H1 (cell line): ENCODE measurements at regions not wholly inside any gene's neighbourhood (a gene's known extent, or its start where the extent isn't known, plus 50 kb on each side); places are given as distances from the start of the nearest gene placed in this dataset.

Source experiments
- CHD1 ChIP-seq: IDR thresholded peaks from 2 replicates; pipeline ENCODE4 v1.6.1; 2012; ENCODE audit warnings: low read depth, low read length, improper control_type of control experiment
- CHD7 ChIP-seq: fragments of 300-600 bp; sonication (generic); IDR thresholded peaks from 2 replicates; pipeline ENCODE4 v1.7.1; 2012; ENCODE audit warnings: low read length, moderate library complexity, mild to moderate bottlenecking, inconsistent platforms; ENCODE audit not compliant: insufficient replicate concordance
- HDAC2 ChIP-seq, 2 experiments: fragments of 300-600 bp in 1 of 2; sonication (generic) in 1 of 2; IDR thresholded peaks; 2 replicates each; pipeline ENCODE4 v1.6.1; 2011 to 2012; ENCODE audit warnings: low read depth in 2 of 2, low read length in 2 of 2, mild to moderate bottlenecking in 2 of 2, moderate library complexity in 2 of 2, borderline replicate concordance in 1 of 2, inconsistent platforms in 1 of 2
- TAF1 ChIP-seq: IDR thresholded peaks from 2 replicates; pipeline ENCODE4 v1.6.1; 2011; ENCODE audit warnings: mild to moderate bottlenecking, low read depth, low read length
- TBP ChIP-seq: IDR thresholded peaks from 2 replicates; pipeline ENCODE4 v1.6.1; 2011; ENCODE audit warnings: low read depth, low read length, improper control_type of control experiment
- USF2 ChIP-seq: IDR thresholded peaks from 2 replicates; pipeline ENCODE4 v1.6.1; 2011; ENCODE audit warnings: low read length, improper control_type of control experiment

GRCh38 chr7:4616116-4616515, 66.0 kb upstream of the FOXK1 start (continued):
- TF ChIP-seq CHD7 (no peak), USF2 (no peak), TBP (no peak), TAF1 (no peak), HDAC2 (IDR thresholded peaks at IDR 0.05; ENCODE audit: borderline replicate concordance in 1 of 2, low read depth in 2 of 2, low read length in 2 of 2) (no peak), CHD1 (no peak)
- TF ChIP-seq, all 59 proteins: peak for 0
